Dedifferentiated amniotic fluid mesenchymal stem cell (primary cell): ENCODE measurements at regions not wholly inside any gene's neighbourhood (a gene's known extent, or its start where the extent isn't known, plus 50 kb on each side); places are given as distances from the start of the nearest gene placed in this dataset.

Source experiments
- DNase-seq: peaks from one replicate; pipeline ENCODE4 v3.0.0-alpha.2; 2016; ENCODE audit errors: extremely low spot score

DNA sequence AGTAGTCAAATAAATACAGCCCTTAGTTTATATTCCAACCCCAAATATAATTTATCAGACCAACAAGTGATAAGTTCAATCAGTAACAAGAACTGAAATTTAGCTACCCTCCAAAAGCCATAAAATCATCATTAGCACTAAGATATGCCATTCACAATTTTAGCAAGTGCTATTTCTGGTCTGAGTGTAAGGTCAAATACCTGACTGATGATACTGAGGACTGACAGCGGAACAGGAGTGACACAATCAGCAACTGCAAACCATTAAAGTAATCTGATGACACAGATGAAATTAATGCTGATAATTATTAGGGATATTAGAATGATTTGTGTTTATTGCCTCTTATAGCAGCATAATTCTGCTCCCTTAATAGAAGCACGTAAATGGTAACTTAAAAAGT is 152.7 kb upstream of the SPHKAP start:
- no peak for DNase-seq

DNA sequence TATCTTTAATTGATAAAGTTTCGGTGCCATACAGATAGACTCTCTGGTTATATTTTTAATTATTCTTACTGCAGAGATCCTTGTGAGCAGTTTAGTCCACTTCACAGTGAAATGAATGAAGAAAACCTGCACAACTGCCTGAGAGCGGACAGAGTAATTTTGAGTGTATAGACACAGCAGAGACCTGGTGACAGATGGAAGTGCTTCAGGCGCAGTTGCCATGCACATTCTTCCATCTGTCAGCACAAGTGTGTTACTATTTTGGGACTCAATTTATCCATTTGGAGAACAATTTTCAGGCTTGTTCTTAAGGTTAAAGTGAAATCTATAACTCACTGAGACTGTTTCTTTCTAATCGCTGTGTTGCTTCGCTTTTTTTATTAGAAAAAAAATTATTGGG is 147.8 kb upstream of the SPHKAP start:
- DNase-seq: no peak

DNA sequence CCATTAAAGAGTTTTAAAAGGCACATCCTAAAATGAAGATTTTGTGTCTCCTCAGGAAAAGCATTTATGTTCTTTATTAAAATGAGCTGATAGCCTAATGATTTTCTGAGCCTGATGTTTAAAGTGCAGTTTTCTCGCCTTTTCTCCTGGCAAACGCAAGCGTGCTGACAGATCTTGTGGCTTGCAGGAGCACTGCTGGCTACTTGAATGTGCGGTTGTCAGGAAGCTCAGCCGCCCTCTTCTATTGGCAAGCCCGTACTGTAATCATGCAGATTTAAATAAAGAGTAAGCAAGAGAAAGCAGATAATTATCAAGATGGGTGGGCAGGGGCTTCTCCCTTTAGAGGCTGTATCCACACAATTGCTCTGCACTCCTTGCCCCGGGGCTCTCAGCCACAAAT is 139.5 kb upstream of the SPHKAP start:
- no peak for DNase-seq

DNA sequence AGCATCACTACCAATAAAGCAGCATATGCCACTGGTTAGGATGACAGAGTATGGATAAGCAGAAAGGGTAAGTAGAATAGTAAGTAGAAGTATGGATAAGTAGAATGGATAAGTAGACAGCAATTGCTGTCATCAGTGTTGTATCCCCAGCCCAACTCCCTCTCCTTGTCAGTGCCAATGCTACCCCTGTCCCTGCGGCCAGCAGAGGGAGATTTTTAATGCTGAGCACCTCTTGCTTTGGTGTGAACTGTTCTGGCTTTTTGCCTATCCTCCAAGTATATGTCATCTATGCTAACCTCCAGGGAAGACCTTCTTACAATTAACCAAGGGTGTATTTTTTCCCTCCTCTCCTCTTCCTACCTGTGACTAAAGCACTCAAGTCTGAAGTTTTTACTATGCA is 136.7 kb upstream of the SPHKAP start:
- no peak for DNase-seq

DNA sequence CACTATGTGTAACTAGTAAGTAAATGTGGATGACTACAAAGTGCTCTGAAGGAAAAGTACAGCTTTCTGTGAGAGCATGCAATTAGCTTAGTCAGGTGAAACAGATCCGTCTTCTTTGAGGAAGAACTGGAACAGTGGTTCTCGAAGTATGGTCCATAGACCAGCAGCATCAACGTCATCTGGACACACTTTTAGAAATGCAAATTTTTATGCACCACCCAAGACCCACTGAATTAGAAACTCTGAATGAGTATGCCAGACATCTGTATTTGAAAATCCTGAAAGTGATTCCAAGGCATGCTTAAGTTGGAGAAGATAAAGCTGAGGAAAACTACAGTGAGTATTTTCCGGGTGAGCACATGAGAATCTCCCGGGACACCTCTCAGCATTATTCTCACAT is 130.7 kb upstream of the SPHKAP start:
- no peak for DNase-seq

DNA sequence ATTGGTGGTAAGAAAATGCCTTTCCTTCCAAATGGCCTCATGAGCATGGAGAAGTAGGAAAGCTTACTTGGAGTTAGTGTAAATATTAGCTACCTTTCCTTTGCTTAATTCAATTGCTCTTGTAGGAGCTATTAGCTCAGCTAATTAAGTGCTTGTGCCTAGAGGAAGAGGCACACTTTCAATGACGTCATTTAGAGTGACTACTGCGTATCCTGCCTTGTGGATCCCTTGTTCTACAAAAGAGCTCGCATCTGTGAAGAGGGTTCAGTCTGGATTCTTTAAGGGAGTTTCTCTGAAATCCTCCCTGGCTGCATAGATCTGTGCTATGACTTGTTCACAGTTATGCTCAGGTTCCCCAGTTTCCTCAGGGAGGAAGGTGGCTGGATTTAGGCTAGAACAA is 122.5 kb upstream of the SPHKAP start:
- DNase-seq: no peak

DNA sequence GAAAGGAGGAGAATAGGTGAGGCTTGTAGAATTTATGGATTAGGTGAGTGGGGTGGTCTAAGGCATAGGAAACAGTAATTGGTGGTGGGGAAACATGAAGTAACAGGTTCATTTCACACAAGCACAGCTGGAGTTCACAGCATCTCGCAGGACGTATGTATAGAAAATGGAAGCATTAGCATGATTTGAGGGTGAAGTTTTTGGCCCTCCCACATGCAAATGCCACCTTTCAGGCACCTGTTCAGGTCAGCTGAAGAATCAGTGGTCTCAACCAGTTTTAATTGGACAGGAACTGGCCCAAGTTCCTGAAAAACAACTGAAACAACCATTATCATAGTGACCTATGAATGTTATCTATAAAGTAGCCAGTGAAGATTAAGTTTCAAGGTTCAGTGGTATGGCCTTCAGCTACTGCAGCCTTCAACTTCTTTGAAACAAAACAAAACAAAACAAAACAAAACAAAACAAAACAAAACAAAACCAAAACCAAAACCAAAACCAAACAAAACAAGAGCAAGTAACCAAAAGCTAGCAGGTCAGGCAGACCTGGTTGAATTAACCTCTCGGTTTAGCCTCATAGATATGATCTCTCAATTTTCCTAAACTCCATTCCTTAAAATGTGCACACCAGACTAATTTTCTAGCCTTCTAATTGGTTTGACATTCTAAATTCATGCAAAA is 102.1 kb upstream of the SPHKAP start:
- DNase-seq: no peak

DNA sequence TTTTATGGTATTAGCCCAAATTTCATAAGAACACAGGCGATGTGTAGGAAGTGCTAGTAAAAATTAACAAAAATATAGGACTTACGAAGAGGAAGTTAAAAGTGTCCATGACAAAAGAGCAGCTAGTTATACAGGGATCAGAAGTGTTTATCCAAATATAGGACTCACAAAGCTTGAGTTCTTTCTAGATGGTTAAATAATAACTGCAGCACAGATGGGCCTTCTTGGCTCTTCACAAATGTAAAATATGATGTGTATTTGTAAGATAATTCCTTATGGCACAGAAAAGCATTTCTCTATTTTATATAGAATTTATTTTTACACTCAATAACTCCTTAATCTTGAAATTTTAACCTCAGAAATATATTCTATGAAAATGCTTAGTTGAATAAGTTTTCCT is 100.9 kb upstream of the SPHKAP start:
- no peak for DNase-seq

DNA sequence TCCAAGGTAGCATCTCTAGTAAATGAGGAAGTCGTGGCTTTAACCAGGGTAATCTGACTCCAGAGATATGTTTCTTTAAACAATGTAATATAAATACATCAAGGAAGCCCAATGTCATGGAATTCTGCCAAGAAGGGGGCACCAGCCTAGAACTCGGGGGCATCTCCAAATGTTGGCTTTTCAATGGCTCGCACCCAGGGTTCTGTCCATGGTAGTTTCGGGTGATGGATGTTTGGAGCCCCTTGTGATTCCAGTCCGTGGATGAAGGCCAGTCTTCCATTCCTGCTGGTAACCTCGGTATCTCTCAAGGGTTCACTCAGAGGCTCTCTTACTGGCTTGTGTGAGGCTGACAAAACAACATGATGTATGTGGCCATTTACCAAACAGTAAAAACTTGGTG is 91.7 kb upstream of the SPHKAP start:
- no peak for DNase-seq

DNA sequence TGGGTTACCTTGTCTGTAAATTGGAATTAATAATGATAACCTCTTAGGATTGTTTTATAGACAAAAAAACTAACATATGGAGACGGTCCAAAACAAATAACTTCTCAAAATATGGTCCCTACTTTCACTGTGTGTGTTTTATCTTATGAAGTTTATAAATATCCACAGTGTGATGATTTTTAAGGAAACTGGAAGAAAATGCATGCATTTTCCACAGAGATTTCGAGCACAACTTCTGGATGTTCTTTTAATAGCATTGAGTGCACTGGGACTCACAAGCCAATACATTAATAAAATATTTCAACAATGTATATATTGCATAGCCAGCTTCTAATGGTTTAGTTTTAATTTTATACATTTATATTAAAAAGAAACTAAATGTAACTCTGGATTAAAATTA is 87.9 kb upstream of the SPHKAP start:
- no peak for DNase-seq

DNA sequence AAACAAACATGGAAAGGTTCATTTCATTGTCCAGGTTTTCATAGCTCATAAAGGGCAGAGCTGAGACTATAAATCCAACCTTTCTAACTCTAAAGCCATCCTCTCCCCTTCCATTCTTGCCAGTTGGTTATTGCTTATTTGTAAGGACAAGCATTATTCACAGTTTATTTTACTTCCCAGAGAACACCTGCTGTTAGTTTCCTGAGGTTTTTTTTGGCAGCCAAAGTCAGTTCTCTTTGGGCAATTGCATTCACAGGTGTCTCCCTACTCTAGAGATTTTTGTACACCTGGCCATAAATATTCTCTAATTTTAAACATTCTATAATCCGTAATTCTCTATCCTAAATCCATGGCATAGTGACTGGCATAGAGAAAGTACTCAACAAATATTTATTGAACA is 87.3 kb upstream of the SPHKAP start:
- no peak for DNase-seq

DNA sequence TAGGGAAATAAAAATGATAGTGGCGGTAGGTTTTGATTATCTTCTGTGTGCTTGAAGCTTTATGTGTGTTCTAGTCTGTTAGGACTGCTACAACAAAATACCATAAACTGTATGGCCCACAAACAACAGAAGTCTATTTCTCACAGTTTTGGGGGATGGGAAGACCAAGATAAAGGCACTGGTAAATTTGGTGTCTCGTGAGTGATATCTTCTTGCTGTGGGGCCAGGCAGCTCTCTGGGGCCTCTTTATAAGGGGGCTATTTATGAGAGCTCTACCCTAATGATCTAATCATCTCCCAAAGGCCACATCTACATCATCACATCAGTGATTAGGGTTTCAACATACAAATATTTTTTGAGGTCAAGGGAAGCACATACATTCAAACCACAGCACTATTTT is 86.8 kb upstream of the SPHKAP start:
- DNase-seq: no peak

DNA sequence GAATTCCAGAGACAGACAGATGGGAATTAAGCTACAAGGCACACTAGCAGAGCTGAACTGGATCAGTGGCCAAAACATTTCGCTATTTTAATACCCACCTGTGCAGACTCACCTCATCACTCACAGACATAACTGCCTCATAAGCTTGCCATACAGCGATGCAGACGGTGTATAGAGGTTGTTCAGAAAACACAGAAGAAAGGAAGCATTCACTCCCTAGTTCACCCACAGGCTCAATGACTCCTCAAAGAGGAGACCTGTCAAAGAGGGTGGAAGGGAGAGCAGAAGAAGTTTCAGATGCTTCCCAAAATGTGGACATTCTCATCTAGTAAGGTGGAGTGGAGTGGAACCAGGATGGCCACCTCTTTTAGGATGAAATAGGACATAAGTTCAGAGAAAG is 81.7 kb upstream of the SPHKAP start:
- DNase-seq: no peak

DNA sequence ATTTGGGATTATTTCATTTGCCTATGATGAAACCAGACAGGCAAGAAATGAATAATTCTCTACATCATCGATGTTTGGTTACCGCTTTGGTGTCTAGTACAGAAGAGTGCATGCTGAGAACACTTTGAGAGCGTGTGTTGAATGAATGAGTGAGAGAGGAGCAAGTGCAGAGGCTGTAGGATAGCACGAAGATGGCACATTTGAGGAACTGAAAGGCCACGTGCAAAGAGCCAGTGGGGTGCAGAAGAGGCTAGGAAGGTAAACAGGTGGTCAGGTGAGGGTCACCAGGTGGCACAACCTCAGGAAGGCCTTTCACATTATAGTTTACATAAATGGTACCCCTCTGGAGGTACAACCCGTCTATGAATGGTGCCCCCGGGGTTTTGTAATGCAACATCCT is 80.1 kb upstream of the SPHKAP start:
- no peak for DNase-seq

DNA sequence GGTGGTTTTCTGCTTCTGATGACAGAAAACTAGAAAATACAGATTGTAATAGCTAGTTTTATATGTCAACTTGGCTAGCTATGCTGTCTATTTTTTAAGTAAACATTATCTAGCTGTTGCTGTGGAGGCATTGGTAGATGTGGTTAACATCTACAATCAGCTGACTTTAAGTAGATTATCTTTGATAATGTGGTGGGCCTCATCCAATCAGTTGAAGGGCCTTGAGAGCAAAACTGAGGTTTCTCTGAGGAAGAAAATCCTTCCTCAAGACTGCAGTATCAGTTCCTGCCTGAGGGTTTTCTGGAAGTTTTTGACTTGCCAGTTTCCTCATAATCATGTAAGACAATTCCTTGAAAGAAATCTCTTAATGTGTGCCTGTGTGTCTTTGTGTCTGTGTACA is 75.9 kb upstream of the SPHKAP start:
- DNase-seq: no peak

DNA sequence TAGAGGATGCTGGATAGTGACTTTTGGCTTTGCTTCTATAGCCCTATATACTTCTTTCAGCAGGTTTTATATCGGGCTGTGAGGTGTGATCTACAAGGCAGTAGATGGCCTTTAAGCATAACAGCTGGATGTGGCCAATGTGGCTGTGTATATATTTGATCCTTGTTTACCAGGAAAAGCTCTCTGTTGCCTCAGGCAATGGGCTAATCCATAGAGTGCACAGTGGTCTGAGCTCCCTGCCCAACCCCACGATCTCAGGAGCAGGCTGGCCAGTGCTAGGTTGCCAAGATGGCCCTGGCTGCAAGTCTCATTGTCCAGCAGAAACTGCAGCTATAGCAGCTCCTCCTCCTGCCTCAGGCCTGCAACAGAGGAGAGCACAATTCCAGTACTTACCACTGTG is 72.3 kb upstream of the SPHKAP start:
- no peak for DNase-seq

DNA sequence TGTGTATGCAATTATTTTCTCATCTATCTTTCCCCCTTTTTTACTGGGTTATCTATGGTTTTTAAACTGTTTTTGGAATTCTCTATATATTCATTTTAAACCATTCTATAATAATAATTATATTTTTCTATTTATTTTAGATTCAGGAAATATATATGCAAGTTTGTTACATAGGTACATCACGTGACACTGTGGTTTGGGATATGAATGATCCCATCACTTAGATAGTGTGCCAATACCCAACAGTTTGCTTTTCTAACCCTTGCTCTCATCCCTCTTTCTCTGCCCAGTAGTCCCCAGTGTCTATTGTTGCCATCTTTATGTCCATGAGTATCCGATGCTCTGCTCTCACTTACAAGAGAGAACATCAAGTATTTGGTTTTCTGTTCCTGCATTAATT is 65.8 kb upstream of the SPHKAP start:
- no peak for DNase-seq

DNA sequence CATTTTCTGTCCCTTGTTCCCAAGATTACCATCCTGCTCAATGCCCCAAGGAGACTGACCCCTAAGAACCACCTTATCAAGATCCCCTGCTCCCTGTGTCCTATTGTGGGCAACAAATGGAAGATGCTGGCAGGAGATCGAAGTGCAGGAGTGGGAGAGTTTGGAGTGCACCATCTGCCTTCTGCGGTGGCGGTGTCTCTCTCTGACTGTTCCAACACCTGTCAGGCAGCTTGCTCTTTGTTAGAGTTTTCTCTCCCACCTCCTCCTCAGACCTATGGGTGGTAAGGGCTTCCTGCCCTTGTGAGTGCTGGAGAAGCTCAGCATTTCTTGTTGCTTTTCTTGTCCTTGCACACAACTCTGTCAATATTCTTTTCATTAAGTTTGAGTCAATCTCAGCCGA is 64.1 kb upstream of the SPHKAP start:
- DNase-seq: no peak

DNA sequence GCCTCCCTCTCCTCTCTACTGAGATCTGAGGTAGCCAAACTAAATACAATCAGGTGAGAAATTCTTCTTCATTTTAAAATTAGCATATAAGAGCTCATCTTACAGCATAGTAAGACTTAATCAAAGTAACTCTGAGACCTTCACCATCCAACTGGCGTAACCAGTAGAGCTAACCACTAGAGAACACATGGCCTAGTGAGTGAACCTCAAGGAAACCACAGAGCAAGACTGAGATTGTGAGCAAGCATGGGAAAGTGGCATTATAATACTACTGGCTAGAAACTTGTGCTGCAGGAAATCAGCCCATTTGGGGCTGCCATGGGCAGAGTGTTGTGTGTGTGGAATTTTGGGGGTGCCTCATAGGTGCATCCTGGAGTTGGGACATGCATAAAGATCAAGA is 61.1 kb upstream of the SPHKAP start:
- no peak for DNase-seq

DNA sequence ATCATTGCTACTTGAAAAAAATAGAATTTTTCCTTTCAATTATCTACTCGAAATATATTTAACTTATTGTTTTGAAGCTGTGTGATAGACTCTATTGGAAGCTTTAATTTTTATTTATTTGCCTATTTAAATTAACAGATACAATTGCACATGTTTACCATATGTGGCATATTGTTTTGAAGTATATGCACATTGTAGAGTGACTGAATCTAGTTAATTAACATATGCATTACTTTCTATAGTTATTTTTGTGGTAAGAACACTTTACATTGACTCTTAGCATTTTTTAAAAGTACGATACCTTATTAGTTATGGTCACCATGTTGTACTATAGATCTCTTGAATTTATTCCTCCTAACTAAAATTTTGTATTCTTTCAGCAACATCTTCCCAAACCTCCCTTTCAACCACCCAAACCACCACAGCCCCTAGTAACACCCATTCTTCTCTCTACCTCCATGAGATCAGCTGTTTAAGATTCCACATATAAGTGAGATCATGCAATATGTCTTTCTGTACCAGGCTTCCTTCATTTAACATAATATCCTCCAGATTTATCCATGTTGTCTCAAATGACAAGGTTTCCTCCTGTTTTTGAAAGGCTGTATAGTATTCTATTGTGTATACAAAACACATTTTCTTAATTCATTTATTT is 58.5 kb upstream of the SPHKAP start:
- DNase-seq: no peak

DNA sequence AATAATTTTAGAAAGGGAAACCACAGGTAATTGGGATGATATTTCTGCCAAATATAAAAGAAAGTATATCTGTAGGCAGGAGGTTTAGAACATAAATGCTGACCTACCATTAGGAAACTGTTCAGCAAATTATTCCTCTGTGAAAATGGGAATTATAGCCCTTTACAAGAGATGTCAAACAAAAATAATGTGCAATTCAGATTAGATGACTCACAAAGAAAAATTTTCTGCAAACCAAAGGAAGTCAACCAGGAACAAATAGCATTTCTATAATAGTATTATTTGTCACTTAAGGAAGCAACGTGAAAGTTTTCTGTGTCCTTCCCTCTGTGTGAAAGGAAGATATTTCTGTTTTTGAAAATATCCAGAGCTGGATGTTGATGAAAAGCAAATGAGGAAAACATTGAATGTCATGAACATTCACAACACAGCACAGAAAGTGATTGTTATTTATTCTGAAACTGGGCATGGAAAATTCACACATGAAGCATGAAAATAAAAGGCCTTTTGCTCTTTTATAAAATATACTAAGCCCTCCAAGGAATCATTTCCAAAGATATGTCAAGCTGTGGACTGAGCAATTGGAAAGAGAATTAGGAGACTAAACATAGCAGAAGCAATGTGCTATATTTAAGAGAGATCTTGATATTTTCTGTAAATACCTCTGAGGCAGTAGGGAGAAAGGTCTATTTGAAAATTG is 57.9 kb upstream of the SPHKAP start:
- no peak for DNase-seq
